ENCODE measurements at regions not wholly inside any gene's neighbourhood (a gene's known extent, or its start where the extent isn't known, plus 50 kb on each side); places are given as distances from the start of the nearest gene placed in this dataset.

DNA sequence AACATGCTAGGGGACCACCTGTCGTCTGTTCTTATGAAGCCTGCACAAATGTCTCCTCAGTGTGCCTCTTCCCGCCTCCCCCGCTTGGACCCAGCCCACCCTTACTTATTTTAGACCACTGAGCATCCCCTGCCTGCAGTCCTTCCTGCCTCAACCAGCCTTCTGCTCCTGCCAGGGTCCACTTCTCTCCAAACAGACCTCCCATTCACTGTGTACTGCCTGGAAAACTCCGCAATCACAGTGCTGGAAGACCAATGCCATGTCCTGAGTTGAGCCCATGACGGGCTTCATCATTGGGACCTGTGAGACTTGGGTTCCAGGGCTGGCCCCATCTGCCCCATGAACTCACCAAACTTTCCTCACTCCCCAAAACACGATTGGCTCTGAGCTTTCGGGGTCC is 309.4 kb downstream of the IRX1 start:
- TF ChIP-seq, protein P1, sequence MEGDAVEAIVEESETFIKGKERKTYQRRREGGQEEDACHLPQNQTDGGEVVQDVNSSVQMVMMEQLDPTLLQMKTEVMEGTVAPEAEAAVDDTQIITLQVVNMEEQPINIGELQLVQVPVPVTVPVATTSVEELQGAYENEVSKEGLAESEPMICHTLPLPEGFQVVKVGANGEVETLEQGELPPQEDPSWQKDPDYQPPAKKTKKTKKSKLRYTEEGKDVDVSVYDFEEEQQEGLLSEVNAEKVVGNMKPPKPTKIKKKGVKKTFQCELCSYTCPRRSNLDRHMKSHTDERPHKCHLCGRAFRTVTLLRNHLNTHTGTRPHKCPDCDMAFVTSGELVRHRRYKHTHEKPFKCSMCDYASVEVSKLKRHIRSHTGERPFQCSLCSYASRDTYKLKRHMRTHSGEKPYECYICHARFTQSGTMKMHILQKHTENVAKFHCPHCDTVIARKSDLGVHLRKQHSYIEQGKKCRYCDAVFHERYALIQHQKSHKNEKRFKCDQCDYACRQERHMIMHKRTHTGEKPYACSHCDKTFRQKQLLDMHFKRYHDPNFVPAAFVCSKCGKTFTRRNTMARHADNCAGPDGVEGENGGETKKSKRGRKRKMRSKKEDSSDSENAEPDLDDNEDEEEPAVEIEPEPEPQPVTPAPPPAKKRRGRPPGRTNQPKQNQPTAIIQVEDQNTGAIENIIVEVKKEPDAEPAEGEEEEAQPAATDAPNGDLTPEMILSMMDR (IDR thresholded peaks at IDR 0.05; ENCODE audit: low read length): no peak
- TF ChIP-seq EZH2 (optimal IDR thresholded peaks at IDR 0.05; ENCODE audit: low read depth, low read length): no peak
- no peak for TF ChIP-seq EZH2phosphoT487 (IDR thresholded peaks at IDR 0.05; ENCODE audit: low read length)

All from MM.1S (cell line).